ENCODE measurements at regions not wholly inside any gene's neighbourhood (a gene's known extent, or its start where the extent isn't known, plus 50 kb on each side); places are given as distances from the start of the nearest gene placed in this dataset.

- no peak for TF ChIP-seq ZFP91 (CRISPR knock-in tag; IDR thresholded peaks at IDR 0.05)
These were observed 205.3 kb upstream of the TNRC6C start (continued) for GRCh38 chr17:77753246-77753645.

- in situ Hi-C loops (cut with MboI) (no loop called here), intact Hi-C loops (cut with micrococcal nuclease) (no loop called here)
- Histone ChIP-seq H3K36me3 (ENCODE audit: control insufficient read depth, insufficient read depth, low read length) (no peaks in the 10 kb centered on the region), H3K4me1 (replicated peaks in 1 of 2; ENCODE audit: control insufficient read depth in 2 of 2, insufficient read depth in 2 of 2, low read length in 2 of 2) (no peaks in the 10 kb centered on the region; a peak in 1 of 5 replicates), H3K27me3 (ENCODE audit: control insufficient read depth in 2 of 2, insufficient read depth in 2 of 2, low read length in 2 of 2) (peaks cover 35 to 86% of the 10 kb centered on the region in 2 experiments), H3K9me3 (replicated peaks; ENCODE audit: control insufficient read depth, insufficient read depth, low read depth, low read length) (no peaks in the 10 kb centered on the region), H3K4me2 (ENCODE audit: insufficient read depth, low read length) (no peak overlapping the region), H2AFZ (ENCODE audit: low read depth, low read length) (no peak overlapping the region), H3K27ac (ENCODE audit: extremely low read depth, low read depth, low read length) (no peak overlapping the region), H3K9me1 (ENCODE audit: control insufficient read depth, insufficient read depth, low read length) (no peaks in the 10 kb centered on the region), H3K4me3 (no peak overlapping the region), H4K20me1 (replicated peaks; ENCODE audit: control insufficient read depth, insufficient read depth, low read length) (no peaks in the 10 kb centered on the region), H3K9ac (ENCODE audit: insufficient read depth in 1 of 2, low read depth in 2 of 2, low read length in 2 of 2) (no peak overlapping the region), H3K79me2 (ENCODE audit: control insufficient read depth, insufficient read depth, low read length) (no peaks in the 10 kb centered on the region)
- ATAC-seq (no peak), DNase-seq (ENCODE audit: extremely low read depth in 1 of 4, low spot score in 3 of 4) (no peak), FAIRE-seq (no peak)
- ChIA-PET POLR2A (no interaction called here), CTCF (ENCODE audit: low intra/inter-chr PET ratio) (no interaction called here)
- WGBS (ENCODE audit: insufficient coverage, low coverage, missing lambda C conversion rate) = 5% methylated on average over 11 of the region's 12 CpGs
- no peak for TF ChIP-seq UBTF (IDR thresholded peaks at IDR 0.05; ENCODE audit: borderline replicate concordance in 1 of 2, low read depth in 2 of 2, low read length in 2 of 2)
- no TSS peak for BruUV-seq (replicated peaks)
These were observed 204.7 kb upstream of the TNRC6C start for GRCh38 chr17:77753691-77754245.
